ENCODE measurements at regions not wholly inside any gene's neighbourhood (a gene's known extent, or its start where the extent isn't known, plus 50 kb on each side); places are given as distances from the start of the nearest gene placed in this dataset.

- TF ChIP-seq CTCF (IDR thresholded peaks at IDR 0.05 in 8 of 11, conservative IDR thresholded peaks at IDR 0.05 in 3 of 11) = no peak
- no peak for TF ChIP-seq POLR2A (IDR thresholded peaks at IDR 0.05)
- TF ChIP-seq POLR2AphosphoS5 (IDR thresholded peaks at IDR 0.05) = no peak
These were observed 472.5 kb upstream of the SEMA3D start for GRCh38 chr7:85659364-85659763.

Measured in spleen (tissue), 7 donors.